ENCODE measurements at regions not wholly inside any gene's neighbourhood (a gene's known extent, or its start where the extent isn't known, plus 50 kb on each side); places are given as distances from the start of the nearest gene placed in this dataset.

DNA sequence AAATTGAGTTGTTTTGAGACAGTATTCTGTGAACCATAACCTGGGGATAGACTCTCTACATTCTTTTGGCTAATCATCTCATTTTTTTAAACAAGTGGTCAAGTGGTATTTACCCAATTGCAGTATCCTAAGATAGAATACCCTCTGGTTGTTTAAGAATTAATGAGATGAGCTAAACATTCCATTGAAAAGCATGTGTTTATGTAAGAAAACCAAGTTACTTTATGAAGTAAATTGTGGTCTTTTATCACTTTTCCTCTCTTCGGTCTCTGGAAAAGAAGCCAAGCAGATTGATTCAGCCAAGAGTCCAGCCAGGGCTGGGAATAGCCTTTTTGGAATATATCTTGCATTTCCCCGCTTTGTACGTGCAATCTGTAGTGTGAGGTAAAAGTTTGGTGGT is 185.7 kb upstream of the TOPAZ1 start:
- DNase-seq (ENCODE audit: low read depth), result no peak

- no peak for DNase-seq (ENCODE audit: low read depth)
Measured at GRCh38 chr3:44056446-44057240, 185.0 kb upstream of the TOPAZ1 start.

- DNase-seq (ENCODE audit: low read depth), result peak; percentile 11
Measured at GRCh38 chr3:44058022-44058867, 183.4 kb upstream of the TOPAZ1 start.

DNA sequence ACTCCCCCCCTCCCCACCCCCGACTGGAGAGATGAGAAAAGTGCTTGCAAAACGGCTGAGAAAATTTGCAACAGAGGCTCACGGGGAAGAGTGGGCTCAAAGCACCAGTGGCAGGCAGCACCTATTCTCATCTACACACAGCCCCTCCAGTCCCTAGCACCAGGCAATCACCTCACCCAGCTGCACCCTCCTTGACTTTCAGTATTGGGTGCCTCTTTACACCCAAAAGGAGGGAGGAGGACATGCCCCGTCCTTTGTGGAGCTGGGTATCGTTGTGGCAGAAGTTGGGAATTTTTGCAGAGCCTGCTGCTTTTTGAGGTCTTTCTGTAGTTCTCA is 182.8 kb upstream of the TOPAZ1 start:
- no peak for DNase-seq (ENCODE audit: low read depth)

- no peak for DNase-seq (ENCODE audit: low read depth)
Measured at GRCh38 chr3:44060164-44060563, 181.5 kb upstream of the TOPAZ1 start.

GRCh38 chr3:44061268-44061667 is 180.4 kb upstream of the TOPAZ1 start:
- no peak for DNase-seq (ENCODE audit: low read depth)

DNA sequence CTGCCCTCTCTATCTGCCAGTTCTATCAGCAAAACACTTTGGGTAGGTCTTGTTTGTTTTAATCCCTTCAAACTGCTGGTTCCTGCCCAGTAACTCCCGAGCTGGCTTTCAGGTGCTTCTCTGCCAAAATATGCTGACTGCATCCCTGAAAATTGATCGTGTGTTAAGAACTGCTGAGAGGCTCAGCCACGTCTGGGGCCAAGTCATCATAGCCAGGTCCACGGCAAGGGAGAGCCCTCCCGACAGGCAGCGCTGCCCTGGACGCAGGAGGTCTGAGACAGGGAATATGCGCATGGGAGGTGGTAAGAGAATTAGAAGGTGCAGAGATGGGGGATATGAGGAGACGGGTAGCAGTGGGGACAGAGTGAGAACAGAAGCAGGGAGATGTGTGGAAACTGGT is 179.7 kb upstream of the TOPAZ1 start:
- no peak for DNase-seq (ENCODE audit: low read depth)

- no peak for DNase-seq (ENCODE audit: low read depth)
Measured at GRCh38 chr3:44065311-44066094, 176.2 kb upstream of the TOPAZ1 start.

DNA sequence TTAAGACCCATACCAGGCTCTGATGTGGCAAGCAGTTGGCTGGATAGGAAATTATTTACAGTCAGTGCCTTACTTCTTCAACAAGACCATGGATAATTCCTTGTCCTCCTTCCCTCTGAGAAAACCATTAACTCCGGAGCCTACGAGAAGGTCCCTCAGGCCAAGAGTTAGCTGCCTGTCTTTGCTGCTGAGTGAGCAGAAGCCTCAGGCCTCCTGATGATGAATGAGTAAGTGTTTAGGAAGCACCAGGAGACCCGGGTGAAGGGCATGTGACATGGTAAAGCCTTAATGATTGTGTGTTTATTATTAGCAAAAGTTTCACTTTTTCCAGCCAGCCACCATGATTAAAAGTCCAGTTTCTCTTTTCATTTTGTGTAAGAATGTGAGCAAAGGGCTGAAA is 174.9 kb upstream of the TOPAZ1 start:
- DNase-seq (ENCODE audit: low read depth), result no peak

GRCh38 chr3:44067431-44067830 is 174.3 kb upstream of the TOPAZ1 start:
- no peak for DNase-seq (ENCODE audit: low read depth)

DNA sequence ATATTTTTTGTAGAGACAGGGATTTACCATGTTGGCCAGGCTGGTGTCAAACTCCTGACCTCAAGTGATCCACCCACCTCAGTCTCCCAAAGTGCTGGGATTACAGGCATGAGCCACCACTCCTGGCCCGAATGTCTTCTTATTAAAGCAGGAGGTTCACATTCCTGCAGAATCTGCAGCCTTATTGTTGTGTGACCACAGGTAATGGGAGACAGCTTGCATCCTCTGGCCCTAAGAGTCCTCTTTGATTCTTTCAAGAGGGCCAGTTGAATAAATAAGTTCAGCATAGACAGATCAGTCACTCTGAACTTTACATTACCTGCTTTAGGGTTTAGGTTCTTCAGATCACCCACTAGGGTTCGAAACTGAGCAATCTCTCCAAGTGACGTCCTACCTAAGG is 172.9 kb upstream of the TOPAZ1 start:
- no peak for DNase-seq (ENCODE audit: low read depth)

DNA sequence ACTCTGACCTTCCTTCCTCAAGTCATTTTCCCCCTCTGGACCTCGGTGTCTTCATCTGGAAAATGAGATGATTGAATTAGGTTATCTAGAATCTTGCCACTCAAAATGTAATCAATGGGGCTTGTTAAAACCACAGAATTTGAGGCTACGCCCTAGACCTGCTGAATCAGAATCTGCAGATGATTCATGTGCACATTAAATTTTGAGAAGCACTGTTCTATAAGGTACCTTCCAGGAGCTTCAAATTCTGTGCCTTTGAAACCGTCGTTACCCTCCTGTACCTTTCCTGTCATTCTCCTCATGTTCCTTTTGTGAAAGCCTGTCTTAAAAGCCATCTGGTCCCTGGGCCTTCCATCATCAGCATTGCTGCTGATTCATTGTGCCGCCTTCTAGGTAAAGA is 172.4 kb upstream of the TOPAZ1 start:
- DNase-seq (ENCODE audit: low read depth), result no peak

DNA sequence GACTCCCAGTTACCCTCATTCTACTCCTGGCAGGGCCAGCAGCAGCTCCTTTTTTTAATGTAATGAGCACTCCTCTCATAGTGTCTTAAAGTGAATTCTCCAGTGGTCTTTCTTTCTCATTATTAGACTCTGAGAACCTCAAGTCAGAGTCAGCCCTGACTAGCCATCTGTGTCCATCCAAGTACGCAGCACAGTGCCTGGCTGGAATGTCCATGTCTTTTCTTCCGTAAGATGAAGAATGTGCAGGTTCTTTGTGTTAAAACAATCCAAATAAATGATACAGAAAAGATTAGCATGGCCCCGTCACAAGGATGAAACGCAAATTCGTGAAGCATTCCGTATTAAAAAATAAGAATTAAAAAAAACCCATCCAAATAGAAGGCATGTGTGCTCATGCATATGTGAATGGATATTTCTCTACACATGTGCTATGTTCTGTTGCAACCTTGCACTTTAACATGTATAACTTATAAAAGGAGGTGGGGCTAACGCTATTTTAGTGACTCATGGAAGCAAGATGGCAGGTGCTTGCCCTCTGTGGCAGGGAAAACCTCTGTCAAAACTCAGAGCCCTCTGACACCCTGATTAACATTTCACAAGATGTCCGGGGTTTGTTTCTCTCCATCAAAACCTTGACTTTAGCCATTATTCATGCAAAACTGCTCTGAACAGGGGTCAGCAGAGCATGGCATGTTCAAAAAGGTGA is 170.7 kb upstream of the TOPAZ1 start:
- no peak for DNase-seq (ENCODE audit: low read depth)

GRCh38 chr3:44072601-44073540 is 168.8 kb upstream of the TOPAZ1 start:
- DNase-seq (ENCODE audit: low read depth), result no peak

GRCh38 chr3:44074181-44074580 is 167.5 kb upstream of the TOPAZ1 start:
- no peak for DNase-seq (ENCODE audit: low read depth)

DNA sequence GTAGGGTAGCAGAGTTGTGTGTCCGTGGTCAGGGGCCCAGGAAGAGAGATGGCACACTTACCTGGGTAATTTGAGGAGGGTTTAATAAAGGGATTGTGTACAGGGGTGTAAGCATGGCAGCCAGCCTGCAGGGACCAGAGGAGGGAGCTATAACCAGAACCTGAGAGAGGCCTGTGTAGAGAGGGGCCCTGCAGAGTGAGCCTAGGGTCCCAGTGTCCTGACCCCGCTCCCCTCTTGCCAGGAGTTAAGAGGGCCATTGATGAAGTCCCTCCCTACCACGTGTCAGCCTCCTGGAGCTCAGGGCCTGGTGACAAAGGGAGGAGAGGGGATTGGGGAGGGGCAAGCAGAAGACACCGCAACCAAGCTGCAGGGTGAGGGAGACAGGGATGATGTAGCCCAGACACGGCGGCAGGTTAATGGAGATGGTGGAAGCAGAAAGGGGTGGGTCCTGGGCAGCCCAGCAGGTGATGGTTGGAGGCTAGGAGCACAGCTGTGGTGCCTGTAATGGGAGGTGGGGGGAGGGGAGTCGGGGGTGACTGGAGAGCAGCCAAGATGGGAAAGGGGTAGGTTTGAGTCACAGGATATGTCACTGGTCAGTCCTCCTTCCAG is 165.4 kb upstream of the TOPAZ1 start:
- no peak for DNase-seq (ENCODE audit: low read depth)

- no peak for DNase-seq (ENCODE audit: low read depth)
Measured at GRCh38 chr3:44077267-44077666, 164.4 kb upstream of the TOPAZ1 start.

DNA sequence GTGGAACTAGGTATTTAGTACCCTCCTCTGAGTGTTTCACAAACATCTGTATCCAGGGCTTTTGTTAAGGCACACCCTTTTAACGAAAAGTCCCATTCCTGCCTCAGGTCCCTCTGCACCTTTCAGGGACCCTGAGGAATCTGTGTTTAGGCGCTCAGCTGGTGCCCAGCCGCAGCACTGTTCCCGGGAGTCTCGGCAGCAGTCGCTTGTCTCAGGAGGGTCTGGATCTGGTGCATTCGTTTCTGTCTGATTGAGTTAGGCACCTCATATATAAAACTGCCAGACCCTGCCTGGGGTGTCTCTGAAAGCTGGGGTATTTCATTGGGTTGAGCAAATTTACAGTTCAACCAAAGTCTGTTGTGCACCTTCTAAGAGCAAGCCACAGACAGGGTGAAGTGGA is 162.8 kb upstream of the TOPAZ1 start:
- DNase-seq (ENCODE audit: low read depth), result no peak

DNA sequence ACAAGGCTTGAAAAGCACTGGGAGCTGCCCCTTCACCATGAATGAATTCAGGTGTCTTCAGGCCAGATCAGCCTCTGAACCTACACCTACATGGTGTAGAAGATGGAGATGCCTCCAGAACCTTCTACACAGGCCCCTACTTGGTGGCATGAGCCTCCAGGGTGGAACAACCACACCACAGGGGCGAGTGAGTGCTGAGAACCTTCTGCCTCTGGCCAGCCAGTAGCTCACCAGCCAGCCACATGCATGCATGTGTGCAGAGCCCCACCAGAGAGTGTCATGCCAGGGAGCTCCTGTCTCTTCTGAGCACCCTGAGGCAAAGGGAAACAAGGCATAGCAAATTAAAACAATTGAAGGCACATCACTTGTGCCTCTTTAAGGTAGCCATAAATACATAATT is 161.8 kb upstream of the TOPAZ1 start:
- DNase-seq (ENCODE audit: low read depth), result no peak

DNA sequence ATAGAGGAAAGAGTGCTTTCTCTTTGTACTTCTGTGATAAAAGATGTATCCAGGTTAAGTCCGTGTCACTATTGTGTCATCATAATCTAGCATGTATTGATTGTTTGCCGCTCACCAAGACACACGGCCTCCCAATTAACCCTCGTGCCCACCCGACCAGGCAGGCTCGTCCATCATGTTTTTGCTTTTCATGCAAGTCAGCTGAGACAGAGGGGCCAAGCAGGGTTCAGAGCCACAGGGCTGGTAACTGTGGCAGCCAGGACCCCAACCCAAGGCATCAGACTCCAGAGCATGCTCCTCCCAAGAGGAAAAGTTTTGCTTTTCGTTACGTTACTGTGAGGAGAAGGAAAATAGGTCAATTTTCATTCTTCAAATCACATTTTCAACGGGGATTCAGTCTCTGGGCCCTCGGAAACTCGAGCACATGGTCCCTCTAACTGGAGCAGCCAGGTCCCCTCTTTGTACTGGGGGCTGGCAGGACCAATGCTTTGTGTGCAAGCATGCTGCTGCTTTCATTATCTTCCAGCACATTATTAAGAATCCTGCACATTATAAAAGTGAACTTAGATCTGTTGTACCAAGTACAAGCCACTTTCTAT is 161.1 kb upstream of the TOPAZ1 start:
- DNase-seq (ENCODE audit: low read depth), result no peak

Measured in activated T-cell treated with anti-CD3 and anti-CD28 coated beads for 1 hour (primary cell).